Astrocyte (in vitro differentiated cells and primary cell): ENCODE measurements at regions not wholly inside any gene's neighbourhood (a gene's known extent, or its start where the extent isn't known, plus 50 kb on each side); places are given as distances from the start of the nearest gene placed in this dataset.

Source experiments
- DNase-seq: peaks from one replicate; pipeline ENCODE4 v3.0.0-alpha.2; 2010; ENCODE audit warnings: low read depth
- FAIRE-seq: peaks from 2 replicates; lab custom pipeline; 2011; peaks lifted over from hg19 to GRCh38; lab: Jason Lieb, UNC
- H2AFZ ChIP-seq: 2 replicates; pipeline ENCODE4 v1.6.0; 2012; ENCODE audit warnings: low read depth, low read length, inconsistent platforms
- H3K27ac ChIP-seq: 2 replicates; pipeline ENCODE4 v1.5.1; 2011; ENCODE audit warnings: low read depth, low read length, inconsistent platforms
- H3K27me3 ChIP-seq: 2 replicates; pipeline ENCODE4 v1.6.0; 2011; ENCODE audit warnings: low read length, inconsistent platforms; ENCODE audit not compliant: insufficient read depth
- H3K36me3 ChIP-seq: 2 replicates; pipeline ENCODE4 v1.5.1; 2011; ENCODE audit warnings: low read length, inconsistent platforms; ENCODE audit not compliant: insufficient read depth
- H3K4me1 ChIP-seq: 2 replicates; pipeline ENCODE4 v1.5.1; 2011; ENCODE audit warnings: low read length, inconsistent platforms; ENCODE audit not compliant: insufficient read depth
- H3K4me2 ChIP-seq: 2 replicates; pipeline ENCODE4 v1.6.0; 2012; ENCODE audit warnings: low read length, inconsistent platforms
- H3K4me3 ChIP-seq: 2 replicates; pipeline ENCODE4 v1.5.1; 2011; ENCODE audit warnings: low read depth, mild to moderate bottlenecking, low read length, inconsistent platforms; ENCODE audit not compliant: insufficient read depth
- H3K79me2 ChIP-seq: 2 replicates; pipeline ENCODE4 v1.6.0; 2012; ENCODE audit warnings: mild to moderate bottlenecking, low read length, inconsistent platforms; ENCODE audit not compliant: insufficient read depth
- H3K9ac ChIP-seq: 2 replicates; pipeline ENCODE4 v1.6.0; 2012; ENCODE audit warnings: mild to moderate bottlenecking, low read length, inconsistent platforms
- H3K9me3 ChIP-seq: 2 replicates; pipeline ENCODE4 v1.5.1; 2012; ENCODE audit warnings: low read depth, mild to moderate bottlenecking, low read length, inconsistent platforms; ENCODE audit not compliant: insufficient read depth
- H4K20me1 ChIP-seq: 2 replicates; pipeline ENCODE4 v1.6.0; 2012; ENCODE audit warnings: low read length, inconsistent platforms; ENCODE audit not compliant: insufficient read depth
- H3K27ac Mint-ChIP-seq: one replicate; pipeline ENCODE4 v1.8.0; 2021; ENCODE audit warnings: mild to moderate bottlenecking, mixed read lengths; ENCODE audit not compliant: unreplicated experiment
- H3K27me3 Mint-ChIP-seq: one replicate; pipeline ENCODE4 v1.8.0; 2021; ENCODE audit warnings: low read depth, mixed read lengths; ENCODE audit not compliant: unreplicated experiment
- H3K36me3 Mint-ChIP-seq: one replicate; pipeline ENCODE4 v1.8.0; 2021; ENCODE audit warnings: low read depth, mixed read lengths; ENCODE audit not compliant: unreplicated experiment
- H3K4me1 Mint-ChIP-seq: one replicate; pipeline ENCODE4 v1.8.0; 2021; ENCODE audit warnings: low read depth, mixed read lengths; ENCODE audit not compliant: unreplicated experiment
- H3K4me3 Mint-ChIP-seq: one replicate; pipeline ENCODE4 v1.8.0; 2021; ENCODE audit warnings: mild to moderate bottlenecking, moderate library complexity, mixed read lengths; ENCODE audit not compliant: unreplicated experiment
- H3K9me3 Mint-ChIP-seq: one replicate; pipeline ENCODE4 v1.8.0; 2021; ENCODE audit warnings: mild to moderate bottlenecking, mixed read lengths; ENCODE audit not compliant: unreplicated experiment
- EZH2 ChIP-seq: IDR thresholded peaks from 2 replicates; pipeline ENCODE4 v1.6.1; 2012; ENCODE audit warnings: mild to moderate bottlenecking, low read length, inconsistent platforms; ENCODE audit not compliant: insufficient read depth
- TF ChIP-seq, protein P1 (sequence below): IDR thresholded peaks from 2 replicates; pipeline ENCODE4 v1.5.1; 2011; ENCODE audit warnings: low read depth, mild to moderate bottlenecking, inconsistent platforms, low read length, moderate library complexity; ENCODE audit not compliant: insufficient read depth

DNA sequence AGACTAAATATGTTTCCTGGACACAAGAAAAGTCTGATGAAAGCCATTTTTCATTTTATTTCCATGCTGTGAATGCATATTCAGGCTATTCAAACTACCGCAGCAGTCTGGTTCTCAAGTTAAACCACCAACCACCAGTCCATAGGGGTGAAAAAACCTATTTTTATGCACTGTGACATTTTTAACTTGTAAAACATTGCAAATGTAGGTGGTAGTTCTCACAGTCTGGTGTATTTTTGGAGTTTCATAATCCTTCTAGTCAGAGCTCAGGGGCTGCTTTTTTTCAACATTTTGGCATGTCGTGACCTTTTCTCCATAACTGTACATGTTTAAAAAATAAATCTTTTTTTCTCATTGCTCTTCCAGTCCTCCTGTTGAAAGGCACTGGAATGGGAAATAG, 907.6 kb upstream of the ADGRL2 start:
- H3K27me3 Mint-ChIP-seq = no peaks in the 10 kb centered on the region
- Histone ChIP-seq H3K4me3 (no peak overlapping the region), H3K36me3 (no peaks in the 10 kb centered on the region), H3K9ac (no peak overlapping the region), H3K4me2 (no peak overlapping the region), H3K27ac (no peak overlapping the region), H3K79me2 (no peaks in the 10 kb centered on the region), H3K4me1 (no peaks in the 10 kb centered on the region), H3K9me3 (peaks cover 4% of the 10 kb centered on the region), H2AFZ (no peak overlapping the region), H4K20me1 (no peaks in the 10 kb centered on the region), H3K27me3 (peaks cover 3% of the 10 kb centered on the region)
- no peak for FAIRE-seq
- H3K36me3 Mint-ChIP-seq = no peaks in the 10 kb centered on the region
- H3K9me3 Mint-ChIP-seq = no peaks in the 10 kb centered on the region
- peak overlapping the region; percentile 41 for H3K27ac Mint-ChIP-seq
- no peak overlapping the region for H3K4me3 Mint-ChIP-seq
- peaks cover 19% of the 10 kb centered on the region for H3K4me1 Mint-ChIP-seq
- no peak for DNase-seq
- no peak for TF ChIP-seq EZH2
- TF ChIP-seq, protein P1, sequence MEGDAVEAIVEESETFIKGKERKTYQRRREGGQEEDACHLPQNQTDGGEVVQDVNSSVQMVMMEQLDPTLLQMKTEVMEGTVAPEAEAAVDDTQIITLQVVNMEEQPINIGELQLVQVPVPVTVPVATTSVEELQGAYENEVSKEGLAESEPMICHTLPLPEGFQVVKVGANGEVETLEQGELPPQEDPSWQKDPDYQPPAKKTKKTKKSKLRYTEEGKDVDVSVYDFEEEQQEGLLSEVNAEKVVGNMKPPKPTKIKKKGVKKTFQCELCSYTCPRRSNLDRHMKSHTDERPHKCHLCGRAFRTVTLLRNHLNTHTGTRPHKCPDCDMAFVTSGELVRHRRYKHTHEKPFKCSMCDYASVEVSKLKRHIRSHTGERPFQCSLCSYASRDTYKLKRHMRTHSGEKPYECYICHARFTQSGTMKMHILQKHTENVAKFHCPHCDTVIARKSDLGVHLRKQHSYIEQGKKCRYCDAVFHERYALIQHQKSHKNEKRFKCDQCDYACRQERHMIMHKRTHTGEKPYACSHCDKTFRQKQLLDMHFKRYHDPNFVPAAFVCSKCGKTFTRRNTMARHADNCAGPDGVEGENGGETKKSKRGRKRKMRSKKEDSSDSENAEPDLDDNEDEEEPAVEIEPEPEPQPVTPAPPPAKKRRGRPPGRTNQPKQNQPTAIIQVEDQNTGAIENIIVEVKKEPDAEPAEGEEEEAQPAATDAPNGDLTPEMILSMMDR = no peak

DNA sequence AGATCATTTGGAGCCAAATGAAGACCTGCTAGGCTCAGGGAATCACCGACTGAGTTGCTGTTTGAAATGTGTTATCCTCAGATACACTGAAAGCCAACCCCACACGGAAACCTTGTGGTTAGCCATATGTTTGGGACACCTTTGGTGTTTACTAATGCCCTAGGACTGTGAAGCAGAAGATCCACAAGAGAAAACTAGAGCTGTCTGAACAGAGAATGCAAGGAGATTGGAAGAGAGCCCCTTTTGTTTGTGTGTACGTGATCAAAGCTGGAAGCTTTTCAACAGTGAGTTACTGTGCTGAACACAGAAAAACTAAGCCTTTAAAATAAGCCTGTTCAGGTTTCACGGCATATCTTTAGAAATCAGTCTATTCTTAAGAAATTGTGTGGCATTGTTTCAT, 908.2 kb upstream of the ADGRL2 start:
- no peaks in the 10 kb centered on the region for H3K27me3 Mint-ChIP-seq
- no peaks in the 10 kb centered on the region for H4K20me1 ChIP-seq
- DNase-seq (no peak), FAIRE-seq (no peak)
- no peak overlapping the region for H3K9ac ChIP-seq
- H2AFZ ChIP-seq = no peak overlapping the region
- peaks cover 3% of the 10 kb centered on the region for H3K27me3 ChIP-seq
- no peaks in the 10 kb centered on the region for H3K9me3 Mint-ChIP-seq
- no peak for TF ChIP-seq EZH2
- TF ChIP-seq, protein P1 = no peak
- no peaks in the 10 kb centered on the region for H3K4me1 ChIP-seq
- peaks cover 19% of the 10 kb centered on the region for H3K4me1 Mint-ChIP-seq
- no peaks in the 10 kb centered on the region for H3K36me3 ChIP-seq
- H3K9me3 ChIP-seq = peaks cover 4% of the 10 kb centered on the region
- no peaks in the 10 kb centered on the region for H3K36me3 Mint-ChIP-seq
- no peak overlapping the region for H3K27ac ChIP-seq
- H3K4me3 Mint-ChIP-seq = no peak overlapping the region
- H3K79me2 ChIP-seq = no peaks in the 10 kb centered on the region
- H3K4me2 ChIP-seq = no peak overlapping the region
- no peak overlapping the region for H3K4me3 ChIP-seq
- H3K27ac Mint-ChIP-seq = peak overlapping the region; percentile 41

DNA sequence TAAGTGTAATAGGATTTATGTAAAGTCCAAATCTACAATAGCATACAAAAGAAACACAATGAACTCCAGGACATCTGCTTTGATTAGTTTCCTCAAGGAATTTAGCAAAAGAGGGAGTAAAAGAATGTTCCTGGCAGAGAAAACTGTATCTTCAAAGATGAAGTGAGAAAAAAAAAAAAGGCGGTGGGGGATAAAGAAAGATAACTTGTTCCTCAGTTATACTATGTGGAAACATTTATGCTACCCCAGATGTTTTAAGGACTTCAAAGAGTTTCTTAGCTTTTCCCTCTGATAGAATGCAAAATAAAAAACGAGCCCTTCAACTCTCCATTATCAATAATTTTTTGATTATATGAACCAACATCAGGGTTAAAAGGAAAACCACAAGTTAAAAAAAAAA, 908.9 kb upstream of the ADGRL2 start:
- Histone ChIP-seq H3K27me3 (peaks cover 3% of the 10 kb centered on the region), H3K27ac (no peak overlapping the region), H3K4me1 (no peaks in the 10 kb centered on the region), H3K36me3 (no peaks in the 10 kb centered on the region), H3K4me2 (no peak overlapping the region), H3K9ac (no peak overlapping the region), H3K4me3 (no peak overlapping the region), H3K9me3 (peaks cover 4% of the 10 kb centered on the region), H4K20me1 (no peaks in the 10 kb centered on the region), H3K79me2 (no peaks in the 10 kb centered on the region), H2AFZ (no peak overlapping the region)
- no peaks in the 10 kb centered on the region for H3K9me3 Mint-ChIP-seq
- H3K4me3 Mint-ChIP-seq = no peak overlapping the region
- no peaks in the 10 kb centered on the region for H3K36me3 Mint-ChIP-seq
- FAIRE-seq (no peak), DNase-seq (no peak)
- peaks cover 19% of the 10 kb centered on the region for H3K4me1 Mint-ChIP-seq
- H3K27me3 Mint-ChIP-seq = no peaks in the 10 kb centered on the region
- no peak overlapping the region for H3K27ac Mint-ChIP-seq
- TF ChIP-seq EZH2 = no peak
- TF ChIP-seq, protein P1 = no peak
